ENCODE measurements at regions not wholly inside any gene's neighbourhood (a gene's known extent, or its start where the extent isn't known, plus 50 kb on each side); places are given as distances from the start of the nearest gene placed in this dataset.

DNA sequence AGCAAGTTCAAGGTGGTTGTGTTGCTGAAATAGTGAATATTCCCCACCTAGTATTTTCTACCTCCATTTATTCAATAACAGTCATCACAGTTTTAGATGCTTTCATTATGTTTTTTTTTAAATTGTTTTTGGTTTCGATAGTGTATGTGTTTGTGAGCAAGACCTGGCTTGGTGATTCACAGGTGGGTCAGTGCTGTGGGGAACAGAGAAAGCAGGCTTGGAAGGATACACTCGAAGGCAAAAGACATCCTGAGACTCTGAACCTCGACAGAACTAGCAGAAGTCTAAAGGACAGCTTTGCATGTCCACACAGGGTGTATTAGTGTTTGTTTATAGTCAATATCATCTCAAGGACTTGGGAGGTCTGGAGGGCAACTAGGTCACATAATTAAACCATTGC is 551.5 kb downstream of the RIT2 start:
- no peak for DNase-seq

- DNase-seq, result no peak
These were observed 550.7 kb downstream of the RIT2 start for GRCh38 chr18:42564761-42565160.

DNA sequence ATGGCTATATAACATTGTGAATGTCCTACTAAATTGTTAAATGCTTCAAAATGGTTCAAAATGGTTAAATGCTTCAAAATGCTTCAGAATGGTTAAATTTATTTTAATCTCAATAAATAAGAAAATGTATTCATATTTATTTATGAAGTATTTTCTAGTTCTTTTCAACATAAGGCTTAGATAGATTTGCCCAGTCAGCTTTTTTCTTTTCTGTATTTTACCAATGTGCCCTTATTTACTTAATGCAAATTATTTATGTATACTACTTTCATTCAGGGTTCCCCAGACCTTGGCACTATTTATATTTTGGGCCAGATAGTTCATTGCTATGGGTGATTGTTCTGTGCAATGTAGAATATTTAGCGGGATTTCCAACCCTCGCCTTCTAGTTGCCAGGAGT is 546.7 kb downstream of the RIT2 start:
- DNase-seq, result no peak

DNA sequence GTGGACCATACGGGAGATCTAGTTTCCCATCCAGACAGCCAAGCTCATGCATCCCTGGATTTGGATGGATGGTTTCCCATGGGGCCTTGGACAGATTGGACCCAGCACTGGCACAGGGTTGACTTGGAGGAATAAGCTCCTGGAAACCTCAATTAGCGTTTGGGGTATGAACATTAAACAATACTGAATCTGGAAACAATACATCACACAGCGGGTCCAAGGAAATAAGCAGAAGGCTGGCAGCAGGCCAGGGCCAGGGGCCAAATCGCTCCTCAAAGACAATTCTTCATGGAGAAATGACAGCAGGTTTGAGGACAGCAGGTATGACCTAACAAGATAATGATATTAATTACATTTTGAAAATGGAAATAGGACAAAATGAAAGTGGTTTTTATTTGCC is 540.6 kb downstream of the RIT2 start:
- DNase-seq, result peak; percentile 76

DNA sequence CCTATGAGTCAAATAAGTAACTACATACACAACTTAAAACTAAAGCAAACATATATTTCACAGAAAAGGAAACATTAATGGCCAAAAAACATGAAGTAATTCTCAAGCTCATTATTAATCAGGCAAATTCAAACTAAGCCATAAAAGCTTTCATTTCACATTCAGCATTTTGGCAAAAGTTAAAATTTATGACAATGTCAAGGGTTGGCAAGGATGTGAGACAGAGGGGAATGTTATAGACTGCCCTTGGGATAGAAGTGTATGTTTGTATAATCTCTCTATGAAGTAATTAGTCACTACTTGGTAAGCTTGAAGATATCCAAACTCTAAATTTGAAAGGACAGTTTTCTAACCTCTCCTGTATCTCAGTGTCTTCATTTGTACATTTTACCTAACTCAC is 539.4 kb downstream of the RIT2 start:
- DNase-seq, result no peak

- no peak for DNase-seq
These were observed 536.7 kb downstream of the RIT2 start for GRCh38 chr18:42578792-42579191.

GRCh38 chr18:42582266-42582665 is 533.2 kb downstream of the RIT2 start:
- DNase-seq, result no peak

- no peak for DNase-seq
These were observed 532.2 kb downstream of the RIT2 start for GRCh38 chr18:42583283-42583731.

DNA sequence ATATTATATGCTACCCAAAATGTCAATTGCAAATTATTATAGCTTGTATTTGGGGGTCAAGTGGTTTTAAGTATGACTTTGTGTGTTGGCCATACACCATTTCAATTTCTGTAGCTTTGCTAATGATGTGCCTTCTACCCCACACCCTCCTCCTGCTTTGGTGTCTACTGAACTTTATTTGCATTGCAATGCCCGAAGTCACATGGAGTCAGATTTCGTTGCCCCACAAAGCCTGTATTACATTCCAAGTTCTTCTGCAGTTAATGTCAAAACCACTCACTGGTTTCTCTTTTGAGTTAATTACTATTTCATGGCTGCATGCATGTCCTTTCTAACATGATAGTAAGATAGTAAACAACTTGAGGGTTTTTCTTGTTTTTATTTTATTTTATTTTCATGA is 528.9 kb downstream of the RIT2 start:
- no peak for DNase-seq

GRCh38 chr18:42588786-42589185 is 526.7 kb downstream of the RIT2 start:
- DNase-seq, result no peak

DNA sequence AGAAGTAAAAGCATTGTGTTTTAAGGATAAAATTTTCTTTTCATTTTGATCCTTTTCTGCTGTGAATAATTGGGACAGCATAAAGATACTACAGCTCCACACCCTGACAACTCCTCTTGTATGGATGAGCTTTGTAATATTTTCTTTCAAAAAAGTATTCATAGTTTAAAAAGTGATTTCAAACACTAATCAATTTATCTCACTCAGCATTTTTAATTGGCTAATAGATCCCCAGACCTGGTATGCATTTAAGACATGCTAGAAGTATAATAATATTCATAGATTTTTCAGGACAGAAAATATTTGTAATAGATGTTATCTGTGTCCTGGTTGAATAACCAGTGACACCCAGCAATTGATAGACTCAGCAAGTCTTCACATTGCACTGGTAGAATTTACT is 510.7 kb downstream of the RIT2 start:
- DNase-seq, result no peak

GRCh38 chr18:42606886-42607495 is 508.5 kb downstream of the RIT2 start:
- no peak for DNase-seq

GRCh38 chr18:42611134-42611533 is 504.4 kb downstream of the RIT2 start:
- DNase-seq, result no peak

DNA sequence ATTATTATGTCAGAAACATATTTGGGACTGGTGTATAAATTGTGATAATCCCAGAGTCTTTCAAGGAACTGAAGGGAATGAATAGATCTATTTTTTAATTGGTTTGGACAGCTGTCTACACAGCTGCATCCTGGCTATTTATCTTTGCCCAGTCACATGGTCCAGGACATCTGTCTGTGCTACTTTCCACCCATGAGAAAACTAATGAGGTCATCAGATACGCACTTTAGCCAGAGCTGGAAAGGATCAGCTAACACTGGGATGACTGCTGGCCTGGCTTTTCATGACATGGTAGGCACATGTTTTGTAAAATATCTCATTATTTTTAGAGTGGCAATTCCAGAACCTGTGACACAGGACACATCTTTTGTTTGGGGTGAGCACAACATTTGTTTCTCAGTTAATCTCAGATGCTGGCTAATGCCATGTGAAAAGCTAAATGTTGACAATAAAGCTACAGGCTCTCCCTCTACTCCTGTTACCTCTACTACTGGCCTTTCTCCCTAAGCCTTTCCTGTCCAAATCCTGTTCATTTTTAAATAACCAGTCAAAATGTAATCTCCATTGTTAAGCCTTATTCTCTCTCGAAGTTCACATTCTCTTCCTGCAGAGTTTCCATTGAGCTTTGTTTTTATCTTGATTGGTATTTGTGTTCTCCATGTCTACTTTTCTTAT is 500.7 kb downstream of the RIT2 start:
- peak; percentile 86 for DNase-seq

GRCh38 chr18:42617221-42617620 is 498.3 kb downstream of the RIT2 start:
- no peak for DNase-seq

DNA sequence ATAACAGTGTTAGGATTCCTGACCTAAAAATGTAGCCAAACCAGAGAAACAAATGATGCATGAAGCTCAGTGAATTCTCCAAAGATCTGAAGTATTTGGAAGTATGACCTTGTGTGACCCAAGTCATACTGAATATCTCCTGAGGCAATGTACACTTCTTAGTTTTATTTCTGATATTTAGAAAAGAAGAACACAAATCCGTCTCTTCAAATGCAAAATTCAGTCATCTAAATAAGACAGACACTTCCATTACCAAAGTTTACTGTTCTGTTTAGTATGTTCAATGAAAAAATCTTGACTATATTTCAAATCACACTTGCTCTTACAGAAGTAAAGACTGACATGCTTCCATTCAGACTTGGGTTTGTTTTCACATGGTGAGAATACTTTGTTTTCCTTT is 495.7 kb downstream of the RIT2 start:
- DNase-seq, result no peak

DNA sequence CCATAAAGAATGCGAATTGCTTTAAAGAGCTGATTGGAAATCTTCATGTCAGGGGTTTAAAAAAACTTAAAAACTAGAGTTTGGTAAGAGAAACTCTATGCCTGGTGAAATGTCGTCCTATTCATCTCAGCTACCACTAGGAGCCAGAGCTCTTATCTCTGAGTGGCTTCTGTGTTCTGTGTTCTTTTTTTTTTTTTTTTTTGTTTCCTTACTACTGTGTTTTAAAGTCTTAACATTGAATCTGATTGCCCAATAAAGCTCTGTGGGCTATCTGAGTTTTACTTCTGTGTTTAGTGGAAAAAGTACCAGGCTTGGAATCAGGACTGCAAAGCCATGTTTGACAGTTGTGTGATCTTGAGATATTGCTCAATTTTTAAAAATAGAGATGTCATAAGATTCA is 494.8 kb downstream of the RIT2 start:
- no peak for DNase-seq

DNA sequence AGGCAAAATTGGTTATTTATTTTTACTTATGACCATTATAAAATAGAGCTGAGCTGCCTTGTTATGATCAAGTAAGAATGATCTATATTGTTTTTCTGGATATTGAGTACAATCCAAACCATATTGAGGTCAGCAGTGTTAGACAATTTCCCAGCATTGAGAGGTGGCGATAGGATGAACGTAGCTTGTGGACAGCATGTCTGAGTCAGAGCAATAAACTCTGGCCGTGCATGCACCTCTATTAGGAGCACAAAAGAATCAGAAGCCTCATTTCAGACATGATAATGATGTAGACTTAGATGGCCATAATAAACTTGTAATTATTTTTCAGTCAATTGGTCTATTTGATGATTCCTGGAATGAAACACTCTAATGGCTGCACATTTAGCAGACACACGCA is 491.6 kb downstream of the RIT2 start:
- no peak for DNase-seq

DNA sequence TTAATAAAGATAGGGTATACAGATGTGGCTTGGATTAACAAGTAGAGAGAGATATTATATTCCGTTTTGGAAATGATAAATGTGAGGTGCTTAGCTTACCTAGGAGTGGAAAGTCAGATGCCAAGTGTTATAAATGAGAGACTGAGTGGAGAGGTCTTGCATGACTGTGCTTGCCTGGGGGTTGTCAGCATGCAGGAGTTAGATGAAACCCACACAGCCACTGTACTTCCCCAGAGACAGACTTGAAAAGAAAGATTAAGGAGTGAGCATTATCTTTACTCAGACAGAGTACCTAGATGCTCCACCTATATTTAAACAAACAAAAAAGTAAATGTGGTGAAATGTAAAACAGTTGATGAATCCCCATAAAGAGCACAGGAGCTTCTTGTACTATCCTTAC is 482.7 kb downstream of the RIT2 start:
- no peak for DNase-seq

- no peak for DNase-seq
These were observed 480.0 kb downstream of the RIT2 start for GRCh38 chr18:42635378-42636048.

DNA sequence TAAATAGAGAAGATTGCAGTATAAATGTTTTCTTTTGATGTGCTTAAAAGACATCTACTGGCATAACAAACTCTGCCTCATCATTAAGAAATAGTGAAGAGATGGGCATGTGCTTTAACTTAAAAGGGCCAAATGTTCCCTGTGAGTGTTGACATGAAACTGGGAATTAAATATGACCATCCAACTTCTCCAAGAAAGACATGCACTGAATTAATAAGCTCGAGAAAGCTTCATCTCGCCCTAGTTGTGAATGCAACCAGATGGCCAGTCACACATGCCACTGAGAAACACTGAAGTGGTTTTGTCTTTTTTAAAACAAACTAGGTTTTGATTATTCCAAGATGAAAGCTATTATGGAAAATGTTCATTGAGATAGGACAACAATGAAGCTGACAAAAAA is 479.2 kb downstream of the RIT2 start:
- no peak for DNase-seq

DNA sequence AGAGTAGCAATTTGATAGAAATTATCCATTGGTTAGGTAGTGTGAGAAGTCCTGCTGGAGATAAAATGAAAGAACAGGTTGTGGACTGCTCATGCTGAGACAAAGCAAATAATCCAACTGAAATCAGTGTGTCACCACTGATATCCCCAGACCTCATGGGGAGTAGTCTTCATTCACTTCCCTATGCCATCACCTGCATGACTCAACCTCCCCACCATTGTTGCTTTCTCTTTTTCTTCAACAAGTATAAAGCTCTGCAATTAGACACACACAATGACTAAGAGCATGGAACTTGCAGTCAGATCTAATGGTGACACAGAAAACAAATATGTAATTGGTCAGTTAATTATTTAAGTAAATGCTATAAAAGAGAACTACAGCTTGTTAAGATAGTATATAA is 475.3 kb downstream of the RIT2 start:
- DNase-seq, result no peak

- DNase-seq, result no peak
These were observed 473.5 kb downstream of the RIT2 start for GRCh38 chr18:42641996-42642395.

DNA sequence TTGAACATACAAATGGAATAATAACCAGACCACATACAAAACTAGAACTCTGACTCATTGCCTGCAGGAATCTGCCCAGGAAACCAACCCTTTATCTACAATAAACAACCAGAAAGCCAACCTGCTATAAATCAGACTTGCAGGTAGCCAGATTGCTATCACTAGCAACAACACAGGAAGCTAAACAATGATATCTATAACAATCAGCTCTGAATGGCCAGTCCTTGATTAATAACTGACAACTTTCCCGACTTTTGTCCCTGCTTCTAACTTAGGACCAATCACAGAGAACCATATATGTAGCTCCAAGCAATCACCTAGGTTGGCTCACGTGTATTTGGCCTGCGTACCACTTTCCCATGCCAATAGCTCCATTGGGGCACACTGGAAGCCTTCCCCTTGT is 470.8 kb downstream of the RIT2 start:
- DNase-seq, result no peak
